ENCODE measurements at regions not wholly inside any gene's neighbourhood (a gene's known extent, or its start where the extent isn't known, plus 50 kb on each side); places are given as distances from the start of the nearest gene placed in this dataset.
"Not testable (repeated sequence)": the region's sequence is repeated elsewhere in the genome, so short reads cannot be mapped to it uniquely, and the experiment has no call there.

- TF ChIP-seq CTCF (conservative IDR thresholded peaks at IDR 0.05); ZFX (IDR thresholded peaks at IDR 0.05): not testable (repeated sequence)
Observed at GRCh38 chr4:4037399-4038138, 189.2 kb downstream of the OTOP1 start.
